Neural cell (in vitro differentiated cells): ENCODE measurements at regions not wholly inside any gene's neighbourhood (a gene's known extent, or its start where the extent isn't known, plus 50 kb on each side); places are given as distances from the start of the nearest gene placed in this dataset.

Source experiments
- H2AFZ ChIP-seq: fragments of 200-600, 300-800 bp; sonication (generic), shearing (Covaris generic); 2 replicates; pipeline ENCODE4 v1.6.0; 2014; ENCODE audit warnings: low read depth, mild to moderate bottlenecking, antibody characterized with exemption, low read length, moderate library complexity
- H3F3A ChIP-seq: fragments of 200-600 bp; shearing (Covaris generic); 2 replicates; pipeline ENCODE4 v1.6.1; 2016; ENCODE audit warnings: mild to moderate bottlenecking, moderate library complexity, mixed read lengths, antibody characterized with exemption, low read length; ENCODE audit not compliant: insufficient read depth, poor library complexity, severe bottlenecking
- H3K27ac ChIP-seq: fragments of 200-600, 300-800 bp; sonication (generic), shearing (Covaris generic); 2 replicates; pipeline ENCODE4 v1.5.1; 2014; ENCODE audit warnings: mild to moderate bottlenecking, low read length, moderate library complexity
- H3K27me3 ChIP-seq: fragments of 300-800, 200-600 bp; sonication (generic), shearing (Covaris generic); 2 replicates; pipeline ENCODE4 v1.6.0; 2014; ENCODE audit warnings: mild to moderate bottlenecking, low read depth, low read length, moderate library complexity; ENCODE audit not compliant: insufficient read depth
- H3K36me3 ChIP-seq: fragments of 300-800, 200-600 bp; sonication (generic), shearing (Covaris generic); 2 replicates; pipeline ENCODE4 v1.5.1; 2014; ENCODE audit warnings: mild to moderate bottlenecking, antibody characterized with exemption, low read length, moderate library complexity; ENCODE audit not compliant: insufficient read depth
- H3K4me2 ChIP-seq: fragments of 300-800, 200-600 bp; sonication (generic), shearing (Covaris generic); 2 replicates; pipeline ENCODE4 v1.6.0; 2014; ENCODE audit warnings: mild to moderate bottlenecking, low read length
- H3K4me3 ChIP-seq: fragments of 300-800, 200-600 bp; sonication (generic), shearing (Covaris generic); 2 replicates; pipeline ENCODE4 v1.5.1; 2014; ENCODE audit warnings: mild to moderate bottlenecking, low read length, moderate library complexity
- H3K79me2 ChIP-seq: fragments of 200-600 bp; shearing (Covaris generic); replicated peaks from 2 replicates; pipeline ENCODE4 v1.6.0; 2014; ENCODE audit warnings: mild to moderate bottlenecking, low read length, moderate library complexity; ENCODE audit not compliant: insufficient read depth
- H3K9ac ChIP-seq: fragments of 300-800, 200-600 bp; sonication (generic), shearing (Covaris generic); 2 replicates; pipeline ENCODE4 v1.6.1; 2016; ENCODE audit warnings: mild to moderate bottlenecking, low read length, mixed read lengths
- H3K9me2 ChIP-seq: fragments of 200-600 bp; shearing (Covaris generic); 2 replicates; pipeline ENCODE4 v1.6.1; 2016; ENCODE audit warnings: mild to moderate bottlenecking, low read length, mixed read lengths; ENCODE audit not compliant: insufficient read depth
- H3K9me3 ChIP-seq: fragments of 200-600, 300-800 bp; sonication (generic), shearing (Covaris generic); 2 replicates; pipeline ENCODE4 v1.6.1; 2016; ENCODE audit warnings: mild to moderate bottlenecking, mixed run types, low read length, moderate library complexity, mixed read lengths
- H4K20me1 ChIP-seq: fragments of 200-600 bp; shearing (Covaris generic); 2 replicates; pipeline ENCODE4 v1.6.1; 2016; ENCODE audit warnings: mild to moderate bottlenecking, mixed run types; ENCODE audit not compliant: insufficient read depth
- EP300 ChIP-seq: fragments of 450-650 bp; conservative IDR thresholded peaks from 2 replicates; pipeline ENCODE4 v1.6.1; 2014; ENCODE audit warnings: antibody characterized with exemption, mild to moderate bottlenecking, moderate library complexity; ENCODE audit not compliant: poor library complexity, severe bottlenecking
- EZH2 ChIP-seq: fragments of 200-600, 300-800 bp; shearing (Covaris generic), sonication (generic); IDR thresholded peaks from 2 replicates; pipeline ENCODE4 v1.6.1; 2014; ENCODE audit warnings: antibody characterized with exemption, low read length, borderline replicate concordance, mild to moderate bottlenecking; ENCODE audit not compliant: insufficient read depth, poor library complexity, severe bottlenecking
- MXI1 ChIP-seq: fragments of 450-650 bp; conservative IDR thresholded peaks from 2 replicates; pipeline ENCODE4 v1.6.1; 2014; ENCODE audit warnings: antibody characterized with exemption, mild to moderate bottlenecking; ENCODE audit not compliant: poor library complexity, severe bottlenecking
- POLR2AphosphoS5 ChIP-seq: IDR thresholded peaks from 2 replicates; pipeline ENCODE4 v1.6.1; 2012
- RAD21 ChIP-seq: fragments of 450-650 bp; conservative IDR thresholded peaks from 2 replicates; pipeline ENCODE4 v1.6.1; 2014; ENCODE audit warnings: antibody characterized with exemption, mild to moderate bottlenecking, moderate library complexity
- SMC3 ChIP-seq: fragments of 450-650 bp; conservative IDR thresholded peaks from 2 replicates; pipeline ENCODE4 v1.6.1; 2014; ENCODE audit warnings: antibody characterized with exemption, mild to moderate bottlenecking, moderate library complexity; ENCODE audit not compliant: poor library complexity
- TAF1 ChIP-seq: IDR thresholded peaks from 2 replicates; pipeline ENCODE4 v1.6.1; 2012; ENCODE audit warnings: low read depth
- TF ChIP-seq, protein P1 (sequence below): IDR thresholded peaks from 2 replicates; pipeline ENCODE4 v1.6.1; 2012; ENCODE audit warnings: borderline replicate concordance
- TF ChIP-seq, protein P2 (sequence below): fragments of 450-650 bp; IDR thresholded peaks from 2 replicates; pipeline ENCODE4 v1.5.1; 2014; ENCODE audit warnings: antibody characterized with exemption, mild to moderate bottlenecking, moderate library complexity; ENCODE audit not compliant: poor library complexity, severe bottlenecking

DNA sequence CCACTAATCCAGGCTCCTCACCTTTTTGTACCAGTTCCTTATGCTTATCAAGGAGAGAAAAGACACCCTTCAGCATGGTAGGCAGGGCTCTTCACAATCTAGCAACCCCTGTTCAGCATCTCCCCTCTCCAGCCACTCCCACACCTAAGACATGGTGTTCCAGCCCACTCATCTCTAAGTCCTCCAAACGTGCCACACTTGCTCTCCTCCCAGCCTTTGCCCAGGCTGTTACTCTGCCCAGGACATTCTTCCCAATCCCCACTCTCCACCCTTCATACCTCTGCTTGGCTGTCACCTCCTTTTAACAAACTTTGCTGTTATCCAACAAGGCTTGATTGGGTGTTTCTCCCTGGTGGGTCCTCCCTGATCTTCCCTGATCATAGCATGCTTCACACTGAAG is 270.6 kb upstream of the CHAC2 start:
- no peak overlapping the region for H3K27ac ChIP-seq

DNA sequence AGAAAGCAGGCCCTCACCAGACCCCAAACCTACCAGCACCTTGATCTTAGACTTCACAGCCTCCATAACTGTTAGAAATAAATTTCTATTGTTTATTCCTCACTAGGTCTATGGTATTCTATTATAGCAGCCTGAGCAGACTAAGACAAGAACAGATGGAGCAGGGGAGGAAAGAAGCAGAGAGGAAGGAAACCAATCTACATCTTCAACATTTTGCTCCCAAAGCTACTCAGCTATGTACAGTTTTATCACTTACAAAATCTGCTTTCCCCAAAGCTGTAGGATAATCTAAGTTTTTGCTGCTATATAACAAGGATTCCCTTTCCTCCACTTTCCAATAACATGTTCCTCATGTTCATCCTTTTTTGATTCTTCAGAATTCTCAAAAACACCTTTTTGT is 274.4 kb upstream of the CHAC2 start:
- no peaks in the 10 kb centered on the region for H3K36me3 ChIP-seq
- no peak overlapping the region for H3K27ac ChIP-seq
- H3F3A ChIP-seq = no peaks in the 10 kb centered on the region
- H3K4me3 ChIP-seq = no peak overlapping the region
- no peaks in the 10 kb centered on the region for H3K9me3 ChIP-seq
- H3K9me2 ChIP-seq = no peaks in the 10 kb centered on the region
- no peak overlapping the region for H3K4me2 ChIP-seq
- H2AFZ ChIP-seq = no peak overlapping the region
- H3K9ac ChIP-seq = no peak overlapping the region
- no peaks in the 10 kb centered on the region for H3K79me2 ChIP-seq
- H3K27me3 ChIP-seq = no peaks in the 10 kb centered on the region
- TF ChIP-seq TAF1 (no peak), EZH2 (no peak), RAD21 (no peak), MXI1 (no peak), SMC3 (no peak), EP300 (no peak)
- TF ChIP-seq, protein P1, sequence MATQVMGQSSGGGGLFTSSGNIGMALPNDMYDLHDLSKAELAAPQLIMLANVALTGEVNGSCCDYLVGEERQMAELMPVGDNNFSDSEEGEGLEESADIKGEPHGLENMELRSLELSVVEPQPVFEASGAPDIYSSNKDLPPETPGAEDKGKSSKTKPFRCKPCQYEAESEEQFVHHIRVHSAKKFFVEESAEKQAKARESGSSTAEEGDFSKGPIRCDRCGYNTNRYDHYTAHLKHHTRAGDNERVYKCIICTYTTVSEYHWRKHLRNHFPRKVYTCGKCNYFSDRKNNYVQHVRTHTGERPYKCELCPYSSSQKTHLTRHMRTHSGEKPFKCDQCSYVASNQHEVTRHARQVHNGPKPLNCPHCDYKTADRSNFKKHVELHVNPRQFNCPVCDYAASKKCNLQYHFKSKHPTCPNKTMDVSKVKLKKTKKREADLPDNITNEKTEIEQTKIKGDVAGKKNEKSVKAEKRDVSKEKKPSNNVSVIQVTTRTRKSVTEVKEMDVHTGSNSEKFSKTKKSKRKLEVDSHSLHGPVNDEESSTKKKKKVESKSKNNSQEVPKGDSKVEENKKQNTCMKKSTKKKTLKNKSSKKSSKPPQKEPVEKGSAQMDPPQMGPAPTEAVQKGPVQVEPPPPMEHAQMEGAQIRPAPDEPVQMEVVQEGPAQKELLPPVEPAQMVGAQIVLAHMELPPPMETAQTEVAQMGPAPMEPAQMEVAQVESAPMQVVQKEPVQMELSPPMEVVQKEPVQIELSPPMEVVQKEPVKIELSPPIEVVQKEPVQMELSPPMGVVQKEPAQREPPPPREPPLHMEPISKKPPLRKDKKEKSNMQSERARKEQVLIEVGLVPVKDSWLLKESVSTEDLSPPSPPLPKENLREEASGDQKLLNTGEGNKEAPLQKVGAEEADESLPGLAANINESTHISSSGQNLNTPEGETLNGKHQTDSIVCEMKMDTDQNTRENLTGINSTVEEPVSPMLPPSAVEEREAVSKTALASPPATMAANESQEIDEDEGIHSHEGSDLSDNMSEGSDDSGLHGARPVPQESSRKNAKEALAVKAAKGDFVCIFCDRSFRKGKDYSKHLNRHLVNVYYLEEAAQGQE = no peak
- no peaks in the 10 kb centered on the region for H4K20me1 ChIP-seq

More for the DNA sequence above, 270.6 kb upstream of the CHAC2 start:
- Histone ChIP-seq H3K79me2 (no peaks in the 10 kb centered on the region), H2AFZ (no peak overlapping the region), H3K4me3 (no peak overlapping the region), H4K20me1 (no peaks in the 10 kb centered on the region), H3K27me3 (no peaks in the 10 kb centered on the region), H3K9me2 (no peaks in the 10 kb centered on the region), H3K9me3 (no peaks in the 10 kb centered on the region), H3K9ac (no peak overlapping the region), H3K4me2 (no peak overlapping the region), H3F3A (no peaks in the 10 kb centered on the region), H3K36me3 (no peaks in the 10 kb centered on the region)
- TF ChIP-seq SMC3 = no peak
- no peak for TF ChIP-seq MXI1
- TF ChIP-seq, protein P2, sequence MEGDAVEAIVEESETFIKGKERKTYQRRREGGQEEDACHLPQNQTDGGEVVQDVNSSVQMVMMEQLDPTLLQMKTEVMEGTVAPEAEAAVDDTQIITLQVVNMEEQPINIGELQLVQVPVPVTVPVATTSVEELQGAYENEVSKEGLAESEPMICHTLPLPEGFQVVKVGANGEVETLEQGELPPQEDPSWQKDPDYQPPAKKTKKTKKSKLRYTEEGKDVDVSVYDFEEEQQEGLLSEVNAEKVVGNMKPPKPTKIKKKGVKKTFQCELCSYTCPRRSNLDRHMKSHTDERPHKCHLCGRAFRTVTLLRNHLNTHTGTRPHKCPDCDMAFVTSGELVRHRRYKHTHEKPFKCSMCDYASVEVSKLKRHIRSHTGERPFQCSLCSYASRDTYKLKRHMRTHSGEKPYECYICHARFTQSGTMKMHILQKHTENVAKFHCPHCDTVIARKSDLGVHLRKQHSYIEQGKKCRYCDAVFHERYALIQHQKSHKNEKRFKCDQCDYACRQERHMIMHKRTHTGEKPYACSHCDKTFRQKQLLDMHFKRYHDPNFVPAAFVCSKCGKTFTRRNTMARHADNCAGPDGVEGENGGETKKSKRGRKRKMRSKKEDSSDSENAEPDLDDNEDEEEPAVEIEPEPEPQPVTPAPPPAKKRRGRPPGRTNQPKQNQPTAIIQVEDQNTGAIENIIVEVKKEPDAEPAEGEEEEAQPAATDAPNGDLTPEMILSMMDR = no peak
- no peak for TF ChIP-seq EP300

DNA sequence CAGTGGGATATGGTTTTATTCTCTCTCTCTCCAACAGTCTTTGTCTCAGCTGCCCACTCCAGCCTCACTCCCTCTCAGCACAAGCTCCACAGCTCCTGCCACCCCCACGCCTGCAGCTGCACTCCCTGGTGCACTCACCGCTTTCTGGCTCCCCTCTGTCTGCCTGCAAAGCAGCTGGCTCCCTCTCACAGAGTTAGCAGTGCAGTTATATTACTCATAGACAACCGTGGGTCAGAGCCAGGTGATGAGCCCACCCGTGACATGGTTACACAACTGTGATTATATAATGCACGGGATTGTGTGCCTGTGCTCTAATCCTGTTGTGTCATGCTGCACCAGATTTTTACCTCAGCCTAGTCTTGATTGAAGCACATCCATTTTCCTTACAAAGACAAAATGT is 276.9 kb upstream of the CHAC2 start:
- H2AFZ ChIP-seq = no peak overlapping the region

More for the DNA sequence above, 276.9 kb upstream of the CHAC2 start:
- no peaks in the 10 kb centered on the region for H3K27me3 ChIP-seq
- no peaks in the 10 kb centered on the region for H3K9me2 ChIP-seq
- no peak overlapping the region for H3K27ac ChIP-seq
- H3K9me3 ChIP-seq = no peaks in the 10 kb centered on the region
- H3F3A ChIP-seq = no peaks in the 10 kb centered on the region
- H3K4me2 ChIP-seq = no peak overlapping the region
- no peak overlapping the region for H3K9ac ChIP-seq
- H3K36me3 ChIP-seq = no peaks in the 10 kb centered on the region
- H3K79me2 ChIP-seq = no peaks in the 10 kb centered on the region
- TF ChIP-seq, protein P2 = no peak
- TF ChIP-seq RAD21 (no peak), EZH2 (no peak), MXI1 (no peak), POLR2AphosphoS5 (no peak), SMC3 (no peak), EP300 (no peak), TAF1 (no peak)
- TF ChIP-seq, protein P1 = no peak
- H3K4me3 ChIP-seq = no peak overlapping the region
- H4K20me1 ChIP-seq = no peaks in the 10 kb centered on the region
